OCI-LY1 (cell line): ENCODE measurements at regions not wholly inside any gene's neighbourhood (a gene's known extent, or its start where the extent isn't known, plus 50 kb on each side); places are given as distances from the start of the nearest gene placed in this dataset.

ENCODE experiments used
- H2AFZ ChIP-seq: fragments of 200-600 bp; sonication (generic), shearing (Covaris generic); 2 replicates; pipeline ENCODE4 v1.6.0; 2014; ENCODE audit warnings: antibody characterized with exemption, mild to moderate bottlenecking, low read length
- H3F3A ChIP-seq: fragments of 200-600 bp; sonication (generic), shearing (Covaris generic); 2 replicates; pipeline ENCODE4 v1.6.0; 2014; ENCODE audit warnings: mild to moderate bottlenecking, antibody characterized with exemption, low read length, moderate library complexity; ENCODE audit not compliant: insufficient read depth
- H3K27ac ChIP-seq: fragments of 200-600 bp; sonication (generic); 2 replicates; pipeline ENCODE4 v1.5.1; 2014; ENCODE audit warnings: low read length, mixed run types, mild to moderate bottlenecking, low read depth; ENCODE audit not compliant: poor library complexity, severe bottlenecking
- H3K27me3 ChIP-seq: fragments of 200-600 bp; sonication (generic); 2 replicates; pipeline ENCODE4 v1.6.0; 2014; ENCODE audit warnings: antibody characterized with exemption, mild to moderate bottlenecking, low read length, moderate library complexity; ENCODE audit not compliant: insufficient read depth
- H3K36me3 ChIP-seq: fragments of 200-600 bp; sonication (generic); 2 replicates; pipeline ENCODE4 v1.6.1; 2014; ENCODE audit warnings: mild to moderate bottlenecking, antibody characterized with exemption, low read length, moderate library complexity, mixed read lengths; ENCODE audit not compliant: insufficient read depth
- H3K4me1 ChIP-seq: fragments of 200-600 bp; sonication (generic); 2 replicates; pipeline ENCODE4 v1.5.1; 2014; ENCODE audit warnings: mild to moderate bottlenecking, low read length, moderate library complexity; ENCODE audit not compliant: insufficient read depth, severe bottlenecking
- H3K4me2 ChIP-seq: fragments of 200-600 bp; sonication (generic), shearing (Covaris generic); 2 replicates; pipeline ENCODE4 v1.6.1; 2014; ENCODE audit warnings: low read length
- H3K4me3 ChIP-seq: fragments of 200-600 bp; sonication (generic); 2 replicates; pipeline ENCODE4 v1.5.1; 2014; ENCODE audit warnings: low read length, low read depth, mild to moderate bottlenecking, mixed read lengths; ENCODE audit not compliant: poor library complexity, severe bottlenecking
- H3K79me2 ChIP-seq: fragments of 200-600 bp; shearing (Covaris generic); 2 replicates; pipeline ENCODE4 v1.6.1; 2016; ENCODE audit warnings: mixed run types, low read length, mixed read lengths; ENCODE audit not compliant: insufficient read depth
- H3K9ac ChIP-seq: fragments of 200-600 bp; sonication (generic), shearing (Covaris generic); 2 replicates; pipeline ENCODE4 v1.6.1; 2014; ENCODE audit warnings: mild to moderate bottlenecking, low read length, mixed read lengths
- H3K9me2 ChIP-seq: fragments of 200-600 bp; sonication (generic), shearing (Covaris generic); 2 replicates; pipeline ENCODE4 v1.6.1; 2014; ENCODE audit warnings: low read depth, mild to moderate bottlenecking, low read length, mixed read lengths
- H3K9me3 ChIP-seq: fragments of 200-600 bp; shearing (Covaris generic); 2 replicates; pipeline ENCODE4 v1.6.1; 2014; ENCODE audit warnings: low read length, mixed read lengths
- H4K20me1 ChIP-seq: fragments of 200-600 bp; sonication (generic), shearing (Covaris generic); 2 replicates; pipeline ENCODE4 v1.6.0; 2016; ENCODE audit warnings: mild to moderate bottlenecking, low read length; ENCODE audit not compliant: insufficient read depth
- EZH2 ChIP-seq: fragments of 200-600 bp; sonication (generic), shearing (Covaris generic); IDR thresholded peaks from 2 replicates; pipeline ENCODE4 v1.8.0; 2017; ENCODE audit warnings: borderline replicate concordance, mixed run types, mild to moderate bottlenecking, antibody characterized with exemption, low read length, moderate library complexity, mixed read lengths
- TF ChIP-seq, protein P1 (sequence below): fragments of 200-600 bp; sonication (generic), shearing (Covaris generic); IDR thresholded peaks from 2 replicates; pipeline ENCODE4 v1.5.1; 2017; ENCODE audit warnings: mild to moderate bottlenecking, antibody characterized with exemption, low read length, moderate library complexity, mixed read lengths

DNA sequence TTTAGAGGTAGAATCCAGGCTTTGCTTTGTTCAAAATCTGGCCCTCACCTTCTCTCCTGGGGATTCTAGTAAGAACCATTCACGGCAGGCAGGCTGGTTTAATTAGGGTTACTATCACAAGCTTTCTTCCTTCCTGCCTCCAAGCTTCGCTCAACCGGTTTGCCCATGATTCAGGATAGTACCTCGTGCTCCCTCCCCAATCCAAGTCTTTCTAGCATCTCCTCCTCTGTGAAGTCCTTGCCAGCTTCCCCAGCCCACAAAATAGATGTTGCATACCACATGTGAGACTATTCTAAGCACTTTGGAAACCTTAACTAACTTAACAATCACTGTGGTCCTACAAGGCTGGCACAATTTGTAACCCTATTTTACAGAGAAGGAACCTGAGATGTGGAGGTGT, 135.1 kb downstream of the SOCS6 start:
- Histone ChIP-seq H2AFZ (no peak overlapping the region), H3K4me3 (no peak overlapping the region), H3F3A (no peaks in the 10 kb centered on the region), H3K79me2 (no peaks in the 10 kb centered on the region), H4K20me1 (no peaks in the 10 kb centered on the region), H3K4me2 (no peak overlapping the region), H3K27me3 (0 out of 2 replicates have a peak, but pooled peaks cover 4% of the 10 kb centered on the region), H3K9ac (no peak overlapping the region), H3K9me2 (no peaks in the 10 kb centered on the region), H3K9me3 (no peaks in the 10 kb centered on the region), H3K4me1 (no peaks in the 10 kb centered on the region), H3K36me3 (no peaks in the 10 kb centered on the region), H3K27ac (no peak overlapping the region)
- no peak for TF ChIP-seq EZH2
- TF ChIP-seq, protein P1, sequence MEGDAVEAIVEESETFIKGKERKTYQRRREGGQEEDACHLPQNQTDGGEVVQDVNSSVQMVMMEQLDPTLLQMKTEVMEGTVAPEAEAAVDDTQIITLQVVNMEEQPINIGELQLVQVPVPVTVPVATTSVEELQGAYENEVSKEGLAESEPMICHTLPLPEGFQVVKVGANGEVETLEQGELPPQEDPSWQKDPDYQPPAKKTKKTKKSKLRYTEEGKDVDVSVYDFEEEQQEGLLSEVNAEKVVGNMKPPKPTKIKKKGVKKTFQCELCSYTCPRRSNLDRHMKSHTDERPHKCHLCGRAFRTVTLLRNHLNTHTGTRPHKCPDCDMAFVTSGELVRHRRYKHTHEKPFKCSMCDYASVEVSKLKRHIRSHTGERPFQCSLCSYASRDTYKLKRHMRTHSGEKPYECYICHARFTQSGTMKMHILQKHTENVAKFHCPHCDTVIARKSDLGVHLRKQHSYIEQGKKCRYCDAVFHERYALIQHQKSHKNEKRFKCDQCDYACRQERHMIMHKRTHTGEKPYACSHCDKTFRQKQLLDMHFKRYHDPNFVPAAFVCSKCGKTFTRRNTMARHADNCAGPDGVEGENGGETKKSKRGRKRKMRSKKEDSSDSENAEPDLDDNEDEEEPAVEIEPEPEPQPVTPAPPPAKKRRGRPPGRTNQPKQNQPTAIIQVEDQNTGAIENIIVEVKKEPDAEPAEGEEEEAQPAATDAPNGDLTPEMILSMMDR = no peak

DNA sequence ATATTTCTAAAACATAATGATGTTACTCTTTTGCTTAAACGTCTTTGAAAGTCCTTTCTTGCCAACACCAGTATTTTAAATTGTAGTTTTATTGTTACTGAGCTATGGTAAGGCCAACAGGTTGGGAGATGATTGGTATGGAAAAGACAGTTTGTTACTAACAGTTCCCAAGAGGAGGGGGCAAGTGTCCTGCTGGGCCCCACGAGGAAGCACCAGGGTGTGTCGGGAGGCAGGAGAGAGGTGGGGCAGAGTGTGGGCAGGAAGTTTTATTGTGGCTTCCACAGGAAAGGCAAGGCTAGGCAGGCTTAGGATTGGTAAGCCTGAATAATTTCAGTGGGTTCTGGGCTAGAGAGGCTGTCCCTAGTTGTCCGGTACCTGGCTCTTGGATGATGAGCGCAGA, 134.3 kb downstream of the SOCS6 start:
- no peak overlapping the region for H3K4me2 ChIP-seq
- H3K79me2 ChIP-seq = no peaks in the 10 kb centered on the region

DNA sequence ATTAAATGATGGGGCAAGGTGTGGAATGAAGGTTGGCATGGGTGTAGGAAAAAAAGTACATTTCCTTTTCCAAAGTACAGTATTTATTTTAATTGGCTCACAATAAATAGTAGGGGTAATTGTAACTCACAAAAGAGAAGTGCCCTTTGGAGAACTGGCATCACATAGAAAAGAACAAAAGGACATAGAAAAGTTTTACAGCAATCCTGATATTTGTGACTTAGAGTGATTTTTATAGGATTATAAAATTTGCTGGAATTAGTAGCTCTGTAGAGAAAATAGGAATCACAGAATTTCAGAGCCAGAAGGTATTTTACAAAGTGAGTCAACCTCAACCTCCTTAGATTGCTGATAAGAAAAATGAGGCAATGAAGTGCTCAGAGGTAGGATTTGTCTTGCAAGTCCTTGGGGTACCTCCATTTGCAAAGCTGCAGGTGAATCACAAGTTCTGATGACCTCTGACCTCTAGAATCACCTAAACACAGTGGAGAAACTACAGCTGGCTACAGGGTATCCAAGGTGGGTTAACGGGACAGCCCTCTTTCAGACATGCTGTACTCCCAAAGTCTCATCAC, 133.6 kb downstream of the SOCS6 start:
- no peaks in the 10 kb centered on the region for H3K79me2 ChIP-seq
- no peak overlapping the region for H3K27ac ChIP-seq
- no peaks in the 10 kb centered on the region for H3K9me2 ChIP-seq
- no peaks in the 10 kb centered on the region for H4K20me1 ChIP-seq
- 0 out of 2 replicates have a peak, but pooled peaks cover 4% of the 10 kb centered on the region for H3K27me3 ChIP-seq
- no peaks in the 10 kb centered on the region for H3F3A ChIP-seq
- no peaks in the 10 kb centered on the region for H3K9me3 ChIP-seq
- H3K4me2 ChIP-seq = no peak overlapping the region
- no peak for TF ChIP-seq EZH2
- TF ChIP-seq, protein P1 = no peak
- no peaks in the 10 kb centered on the region for H3K36me3 ChIP-seq
- no peak overlapping the region for H3K9ac ChIP-seq
- no peaks in the 10 kb centered on the region for H3K4me1 ChIP-seq
- no peak overlapping the region for H2AFZ ChIP-seq
- H3K4me3 ChIP-seq = no peak overlapping the region

More for the DNA sequence above, 134.3 kb downstream of the SOCS6 start:
- no peak overlapping the region for H3K4me3 ChIP-seq
- H3K9me3 ChIP-seq = no peaks in the 10 kb centered on the region
- no peaks in the 10 kb centered on the region for H3K4me1 ChIP-seq
- H3F3A ChIP-seq = no peaks in the 10 kb centered on the region
- H2AFZ ChIP-seq = no peak overlapping the region
- H3K27me3 ChIP-seq = 0 out of 2 replicates have a peak, but pooled peaks cover 4% of the 10 kb centered on the region
- TF ChIP-seq EZH2 = no peak
- TF ChIP-seq, protein P1 = no peak
- no peak overlapping the region for H3K9ac ChIP-seq
- H3K27ac ChIP-seq = no peak overlapping the region
- H3K36me3 ChIP-seq = no peaks in the 10 kb centered on the region
- no peaks in the 10 kb centered on the region for H4K20me1 ChIP-seq
- H3K9me2 ChIP-seq = no peaks in the 10 kb centered on the region
